ENCODE measurements at regions not wholly inside any gene's neighbourhood (a gene's known extent, or its start where the extent isn't known, plus 50 kb on each side); places are given as distances from the start of the nearest gene placed in this dataset.

GRCh38 chr4:20378181-20378580 is 126.5 kb downstream of the SLIT2 start:
- intact Hi-C loops (cut with micrococcal nuclease) = no loop called here
- H3K27ac Mint-ChIP-seq (ENCODE audit: low read depth, unreplicated experiment) = no peak overlapping the region
- no peak overlapping the region for H3K4me3 Mint-ChIP-seq (ENCODE audit: unreplicated experiment)
- BruUV-seq (replicated peaks) = no TSS peak
- H3K4me1 Mint-ChIP-seq (ENCODE audit: insufficient read depth, unreplicated experiment) = no peaks in the 10 kb centered on the region
- H3K27me3 Mint-ChIP-seq (ENCODE audit: insufficient read depth, unreplicated experiment) = no peaks in the 10 kb centered on the region
- TF ChIP-seq, protein P1, sequence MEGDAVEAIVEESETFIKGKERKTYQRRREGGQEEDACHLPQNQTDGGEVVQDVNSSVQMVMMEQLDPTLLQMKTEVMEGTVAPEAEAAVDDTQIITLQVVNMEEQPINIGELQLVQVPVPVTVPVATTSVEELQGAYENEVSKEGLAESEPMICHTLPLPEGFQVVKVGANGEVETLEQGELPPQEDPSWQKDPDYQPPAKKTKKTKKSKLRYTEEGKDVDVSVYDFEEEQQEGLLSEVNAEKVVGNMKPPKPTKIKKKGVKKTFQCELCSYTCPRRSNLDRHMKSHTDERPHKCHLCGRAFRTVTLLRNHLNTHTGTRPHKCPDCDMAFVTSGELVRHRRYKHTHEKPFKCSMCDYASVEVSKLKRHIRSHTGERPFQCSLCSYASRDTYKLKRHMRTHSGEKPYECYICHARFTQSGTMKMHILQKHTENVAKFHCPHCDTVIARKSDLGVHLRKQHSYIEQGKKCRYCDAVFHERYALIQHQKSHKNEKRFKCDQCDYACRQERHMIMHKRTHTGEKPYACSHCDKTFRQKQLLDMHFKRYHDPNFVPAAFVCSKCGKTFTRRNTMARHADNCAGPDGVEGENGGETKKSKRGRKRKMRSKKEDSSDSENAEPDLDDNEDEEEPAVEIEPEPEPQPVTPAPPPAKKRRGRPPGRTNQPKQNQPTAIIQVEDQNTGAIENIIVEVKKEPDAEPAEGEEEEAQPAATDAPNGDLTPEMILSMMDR (IDR thresholded peaks at IDR 0.05; ENCODE audit: unreplicated experiment) = no peak
- CTCF ChIA-PET = interaction anchor here (0.5 kb wide), 1 partner anchor 95 kb away, joined by 3 read pairs; no protein-coding TSS in a partner anchor
- POLR2A ChIA-PET = no interaction called here
- no peaks in the 10 kb centered on the region for H3K36me3 Mint-ChIP-seq (ENCODE audit: insufficient read depth, unreplicated experiment)
- no peaks in the 10 kb centered on the region for H3K9me3 Mint-ChIP-seq (ENCODE audit: unreplicated experiment)
- no peak for DNase-seq (ENCODE audit: unreplicated experiment)

DNA sequence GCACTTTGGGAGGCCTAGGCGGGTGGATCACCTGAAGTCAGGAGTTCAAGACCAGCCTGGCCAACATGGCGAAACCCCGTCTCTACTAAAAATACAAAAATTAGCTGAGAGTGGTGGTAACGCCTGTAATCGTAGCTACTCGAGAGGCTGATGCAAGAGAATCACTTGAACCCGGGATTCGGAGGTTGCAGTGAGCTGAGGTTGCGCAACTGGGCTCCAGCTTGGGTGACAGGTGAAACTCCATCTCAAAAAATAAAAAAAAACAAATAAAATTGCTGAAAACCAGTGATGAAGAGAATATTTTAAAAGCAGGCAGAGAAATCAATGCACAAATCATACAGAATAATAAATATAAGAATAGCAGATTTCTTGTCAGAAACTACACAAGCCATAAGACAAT is 129.3 kb downstream of the SLIT2 start:
- Mint-ChIP-seq H3K36me3 (ENCODE audit: insufficient read depth, unreplicated experiment) (no peaks in the 10 kb centered on the region), H3K9me3 (ENCODE audit: unreplicated experiment) (no peaks in the 10 kb centered on the region), H3K4me3 (ENCODE audit: unreplicated experiment) (no peak overlapping the region), H3K4me1 (ENCODE audit: insufficient read depth, unreplicated experiment) (no peaks in the 10 kb centered on the region), H3K27me3 (ENCODE audit: insufficient read depth, unreplicated experiment) (no peaks in the 10 kb centered on the region), H3K27ac (ENCODE audit: low read depth, unreplicated experiment) (no peak overlapping the region)
- intact Hi-C loops (cut with micrococcal nuclease) = no loop called here
- POLR2A ChIA-PET = interaction anchor here (0.7 kb wide), 1 partner anchor 234 kb away, joined by 3 read pairs; no protein-coding TSS in a partner anchor
- BruUV-seq (replicated peaks) = no TSS peak
- TF ChIP-seq, protein P1 (IDR thresholded peaks at IDR 0.05; ENCODE audit: unreplicated experiment) = no peak
- CTCF ChIA-PET = no interaction called here
- DNase-seq (ENCODE audit: unreplicated experiment) = no peak

DNA sequence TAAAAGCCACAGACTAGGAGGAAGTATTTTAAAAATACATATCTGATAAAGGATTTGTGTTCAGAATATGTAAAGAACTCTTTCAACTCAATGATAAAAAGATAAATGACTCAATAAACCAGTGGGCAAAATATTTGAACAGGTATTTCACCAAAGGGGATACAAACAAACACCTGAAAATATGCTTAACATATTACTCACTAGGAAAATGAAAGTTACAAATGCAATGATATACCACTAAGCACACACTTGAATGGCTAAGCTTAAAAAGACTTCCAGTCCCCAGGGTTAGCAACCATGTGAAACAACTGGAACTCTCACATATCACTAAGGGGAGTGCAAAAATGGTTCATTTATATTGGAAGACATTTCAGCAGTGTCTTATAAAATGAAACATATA is 131.6 kb downstream of the SLIT2 start:
- no peak for DNase-seq (ENCODE audit: unreplicated experiment)
- TF ChIP-seq, protein P1 (IDR thresholded peaks at IDR 0.05; ENCODE audit: unreplicated experiment) = no peak
- no TSS peak for BruUV-seq (replicated peaks)
- intact Hi-C loops (cut with micrococcal nuclease) = no loop called here
- CTCF ChIA-PET = interaction anchor here (0.6 to 0.8 kb wide), 3 partner anchors 78 to 1747 kb away, joined by 3 to 4 read pairs (median 4); no protein-coding TSS in a partner anchor
- Mint-ChIP-seq H3K36me3 (ENCODE audit: insufficient read depth, unreplicated experiment) (no peaks in the 10 kb centered on the region), H3K4me3 (ENCODE audit: unreplicated experiment) (no peak overlapping the region), H3K4me1 (ENCODE audit: insufficient read depth, unreplicated experiment) (no peaks in the 10 kb centered on the region), H3K27ac (ENCODE audit: low read depth, unreplicated experiment) (no peak overlapping the region), H3K9me3 (ENCODE audit: unreplicated experiment) (no peaks in the 10 kb centered on the region), H3K27me3 (ENCODE audit: insufficient read depth, unreplicated experiment) (no peaks in the 10 kb centered on the region)
- POLR2A ChIA-PET = interaction anchor here (0.7 to 0.9 kb wide), 2 partner anchors 12 to 52 kb away, joined by 3 read pairs; no protein-coding TSS in a partner anchor

- DNase-seq (ENCODE audit: unreplicated experiment) = no peak
- ChIA-PET POLR2A (interaction anchor here (1.1 kb wide), 1 partner anchor 14 kb away, joined by 3 read pairs; no protein-coding TSS in a partner anchor), CTCF (interaction anchor here (0.6 to 1.4 kb wide), 4 partner anchors 11 to 1747 kb away, joined by 3 to 4 read pairs (median 4); no protein-coding TSS in a partner anchor)
- intact Hi-C loops (cut with micrococcal nuclease) = no loop called here
- Mint-ChIP-seq H3K9me3 (ENCODE audit: unreplicated experiment) (no peaks in the 10 kb centered on the region), H3K4me3 (ENCODE audit: unreplicated experiment) (no peak overlapping the region), H3K27ac (ENCODE audit: low read depth, unreplicated experiment) (no peak overlapping the region), H3K27me3 (ENCODE audit: insufficient read depth, unreplicated experiment) (no peaks in the 10 kb centered on the region), H3K4me1 (ENCODE audit: insufficient read depth, unreplicated experiment) (no peaks in the 10 kb centered on the region), H3K36me3 (ENCODE audit: insufficient read depth, unreplicated experiment) (no peaks in the 10 kb centered on the region)
- TF ChIP-seq, protein P1 (IDR thresholded peaks at IDR 0.05; ENCODE audit: unreplicated experiment) = no peak
- no TSS peak for BruUV-seq (replicated peaks)
These were observed 132.3 kb downstream of the SLIT2 start for GRCh38 chr4:20383969-20384368.
